NCI-H2227 (cell line): ENCODE measurements at regions not wholly inside any gene's neighbourhood (a gene's known extent, or its start where the extent isn't known, plus 50 kb on each side); places are given as distances from the start of the nearest gene placed in this dataset.
"Not testable (repeated sequence)": the region's sequence is repeated elsewhere in the genome, so short reads cannot be mapped to it uniquely, and the experiment has no call there.

ENCODE experiments used
- DNase-seq: peaks from one replicate; lab custom pipeline; 2025; ENCODE audit not compliant: unreplicated experiment; lab: John Stamatoyannopoulos, UW

DNA sequence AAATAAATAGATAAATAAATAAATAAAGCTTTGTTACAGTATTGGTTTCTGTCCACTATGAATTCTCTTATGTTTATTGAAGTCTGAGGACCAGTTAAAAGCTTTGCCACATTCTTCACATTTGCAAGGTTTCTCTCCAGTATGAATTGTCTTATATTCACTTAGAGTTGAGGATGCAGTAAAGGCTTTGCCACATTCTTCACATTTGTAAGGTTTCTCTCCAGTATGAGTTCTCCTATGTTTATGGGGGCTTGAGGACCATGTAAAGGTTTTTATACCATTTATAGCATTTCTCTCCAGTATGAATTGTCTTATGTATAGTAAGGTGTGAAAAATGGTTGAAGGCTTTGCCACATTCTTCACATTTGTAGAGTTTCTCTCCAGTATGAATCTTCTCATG is 168.3 kb downstream of the ZNF737 start:
- no peak for DNase-seq

DNA sequence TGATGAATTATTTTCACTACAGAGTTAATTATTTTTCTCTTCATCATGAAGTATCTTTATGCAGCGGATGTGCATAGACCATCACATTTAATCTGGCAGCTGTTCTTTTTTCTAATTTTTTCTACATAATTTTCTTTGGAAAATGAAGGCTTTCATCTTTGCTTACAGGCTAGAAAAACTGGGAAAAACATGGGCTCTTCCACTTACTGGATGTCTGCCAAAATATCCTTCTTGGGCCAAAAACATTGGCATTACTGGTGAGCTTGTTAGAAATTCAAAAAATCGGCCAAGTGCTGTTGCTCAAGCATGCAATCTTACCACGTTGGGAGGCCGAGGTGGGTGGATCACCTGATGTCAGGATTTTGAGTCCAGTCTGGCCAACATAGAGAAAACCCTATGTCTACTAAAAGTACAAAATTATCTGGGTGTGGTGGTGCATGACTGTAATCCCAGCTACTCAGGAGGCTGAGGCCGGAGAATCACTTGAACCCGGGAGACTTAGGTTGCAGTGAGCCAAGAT is 176.8 kb downstream of the ZNF737 start:
- no peak for DNase-seq

- no peak for DNase-seq
Observed at GRCh38 chr19:20385061-20385460, 180.5 kb downstream of the ZNF737 start.

GRCh38 chr19:20371911-20372310 is 193.7 kb downstream of the ZNF737 start:
- no peak for DNase-seq

- not testable (repeated sequence) for DNase-seq
Observed at GRCh38 chr19:20371304-20371703, 194.3 kb downstream of the ZNF737 start.

GRCh38 chr19:20367811-20368294 is 197.7 kb downstream of the ZNF737 start:
- peak; percentile 23 for DNase-seq

DNA sequence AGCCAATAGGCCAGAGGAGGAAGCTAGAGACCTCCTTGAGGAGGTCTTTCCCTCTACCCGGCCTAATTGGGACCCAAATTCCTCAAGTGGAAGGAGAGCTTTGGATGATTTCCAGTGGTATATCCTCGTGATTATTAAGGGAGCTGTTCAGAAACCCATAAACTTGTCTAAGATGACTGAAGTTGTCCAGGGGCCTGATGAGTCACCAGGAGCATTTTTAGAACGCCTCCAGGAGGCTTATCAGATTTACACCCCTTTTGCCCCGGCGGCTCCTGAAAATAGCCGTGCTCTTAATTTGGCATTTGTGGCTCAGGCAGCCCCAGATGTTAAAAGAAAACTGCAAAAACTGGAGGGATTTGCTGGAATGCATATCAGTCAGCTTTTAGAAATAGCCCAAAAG is 198.1 kb downstream of the ZNF486 start:
- DNase-seq: no peak

DNA sequence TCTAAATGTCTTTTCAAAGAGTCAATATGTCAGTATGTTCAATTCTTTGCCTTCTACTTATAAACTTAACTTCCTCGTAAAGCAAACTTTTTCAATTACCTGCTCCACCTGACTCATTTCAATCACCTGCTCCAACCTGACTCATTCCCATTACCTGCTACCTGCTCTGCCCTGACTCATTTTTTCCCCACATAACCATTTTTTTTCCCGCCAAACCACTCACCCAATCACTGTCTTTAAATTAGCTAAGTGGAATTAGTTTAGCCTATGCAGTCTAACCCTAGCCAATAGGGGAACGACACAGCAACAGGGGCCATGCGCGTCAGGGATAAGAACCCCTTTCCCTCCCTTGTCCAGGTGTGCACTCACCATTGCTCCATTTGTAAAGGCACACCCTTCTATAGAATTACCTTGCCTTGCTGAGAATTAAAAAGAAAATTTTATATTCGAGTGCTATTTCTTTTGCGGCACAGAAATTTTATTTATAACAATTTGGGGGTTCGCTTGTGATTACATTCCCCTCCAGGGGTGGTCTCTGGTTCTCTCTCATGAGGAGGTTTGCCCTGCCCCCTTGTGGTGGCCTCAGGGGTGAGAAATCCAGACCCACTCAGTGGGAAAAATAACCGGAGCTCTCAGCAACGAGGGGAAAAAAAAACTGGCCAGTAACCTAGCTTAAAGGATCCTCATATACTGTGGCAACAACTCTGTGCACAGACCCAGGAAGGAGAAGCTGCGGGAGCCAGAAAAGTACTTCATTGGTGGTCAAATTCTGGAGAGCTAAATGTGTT is 193.1 kb downstream of the ZNF486 start:
- no peak for DNase-seq

DNA sequence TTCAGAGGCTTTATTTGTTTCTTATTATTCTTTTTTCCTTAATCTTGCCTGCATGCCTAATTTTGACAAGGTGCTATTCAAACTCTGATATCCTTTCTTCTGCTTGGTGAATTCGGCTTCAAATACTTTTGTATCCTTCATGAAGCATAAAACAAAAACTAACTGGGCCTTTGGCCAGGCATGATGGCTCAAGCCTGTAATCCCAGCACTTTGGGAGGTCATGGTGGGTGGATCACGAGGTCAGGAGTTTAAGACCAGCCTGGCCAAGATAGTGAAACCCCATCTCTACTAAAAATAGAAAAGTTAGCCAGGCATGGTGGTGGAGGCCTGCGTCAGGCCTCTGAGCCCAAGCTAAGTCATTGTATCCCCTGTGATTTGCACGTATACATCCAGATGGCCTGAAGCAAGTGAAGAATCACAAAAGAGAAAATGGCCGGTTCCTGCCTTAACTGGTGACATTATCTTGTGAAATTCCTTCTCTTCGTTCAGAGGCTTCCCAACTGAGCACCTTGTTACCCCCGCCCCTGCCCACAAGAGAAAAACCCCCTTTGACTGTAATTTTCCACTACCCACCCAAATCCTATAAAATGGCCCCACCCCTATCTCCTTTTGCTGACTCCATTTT is 191.9 kb downstream of the ZNF486 start:
- not testable (repeated sequence) for DNase-seq

- no peak for DNase-seq
Observed at GRCh38 chr19:20357921-20358320, 190.9 kb downstream of the ZNF486 start.

- no peak for DNase-seq
Observed at GRCh38 chr19:20351244-20351643, 184.2 kb downstream of the ZNF486 start.

DNA sequence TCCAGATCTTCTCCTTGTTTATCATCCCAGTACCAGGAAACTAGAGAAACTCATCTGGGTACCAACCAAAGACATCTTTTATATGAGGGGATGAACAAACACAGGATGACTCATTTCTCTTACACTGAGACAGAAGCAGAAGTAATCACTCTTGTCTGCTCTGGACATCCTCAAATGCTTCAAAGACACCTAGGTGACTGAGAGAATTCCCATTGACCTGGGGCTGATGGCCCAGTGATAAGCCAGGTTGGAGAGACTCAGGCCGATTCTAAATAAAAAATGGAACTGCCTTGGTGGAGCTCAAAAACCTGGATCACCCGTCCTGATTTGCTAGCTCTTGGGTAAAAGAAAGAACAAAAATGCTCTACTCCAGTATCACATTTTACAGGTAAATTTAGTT is 182.2 kb downstream of the ZNF486 start:
- DNase-seq: no peak

DNA sequence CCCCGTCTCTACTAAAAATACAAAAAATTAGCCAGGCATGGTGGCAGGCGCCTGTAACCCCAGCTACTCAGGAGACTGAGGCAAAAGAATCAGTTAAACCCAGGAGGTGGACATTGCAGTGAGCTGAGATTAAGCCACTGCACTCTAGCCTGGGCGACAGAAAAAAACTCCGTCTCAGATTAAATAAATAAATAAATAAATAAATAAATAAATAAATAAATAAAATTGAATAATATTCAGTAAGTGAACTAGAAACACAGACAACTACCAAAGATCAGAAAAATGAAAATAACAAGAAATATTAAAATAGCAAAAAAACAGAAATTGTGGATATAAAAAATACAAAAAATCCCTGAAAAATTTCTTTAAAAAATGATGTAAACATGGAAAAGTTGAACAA is 172.4 kb downstream of the ZNF486 start:
- no peak for DNase-seq

GRCh38 chr19:20334760-20335159 is 167.7 kb downstream of the ZNF486 start:
- DNase-seq: no peak

- no peak for DNase-seq
Observed at GRCh38 chr19:20333508-20333907, 166.5 kb downstream of the ZNF486 start.

DNA sequence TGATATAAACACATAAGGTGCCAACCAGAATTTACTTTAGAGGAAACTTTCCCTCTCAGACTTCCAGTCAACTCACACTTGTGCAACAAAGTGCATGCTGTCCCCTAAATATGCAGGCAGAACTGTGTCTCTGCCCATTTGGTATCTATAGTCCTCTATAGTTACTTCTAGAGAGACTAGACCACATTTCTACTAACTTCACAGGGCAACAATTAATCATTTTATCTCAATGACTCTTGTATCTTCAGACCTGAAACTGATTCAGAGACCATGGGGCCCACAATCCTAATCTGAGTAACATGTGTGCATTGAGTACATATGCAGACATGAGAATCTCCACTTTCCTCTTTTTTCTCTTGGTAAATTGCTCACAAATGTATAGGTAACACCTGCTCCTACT is 158.1 kb downstream of the ZNF486 start:
- DNase-seq: no peak

DNA sequence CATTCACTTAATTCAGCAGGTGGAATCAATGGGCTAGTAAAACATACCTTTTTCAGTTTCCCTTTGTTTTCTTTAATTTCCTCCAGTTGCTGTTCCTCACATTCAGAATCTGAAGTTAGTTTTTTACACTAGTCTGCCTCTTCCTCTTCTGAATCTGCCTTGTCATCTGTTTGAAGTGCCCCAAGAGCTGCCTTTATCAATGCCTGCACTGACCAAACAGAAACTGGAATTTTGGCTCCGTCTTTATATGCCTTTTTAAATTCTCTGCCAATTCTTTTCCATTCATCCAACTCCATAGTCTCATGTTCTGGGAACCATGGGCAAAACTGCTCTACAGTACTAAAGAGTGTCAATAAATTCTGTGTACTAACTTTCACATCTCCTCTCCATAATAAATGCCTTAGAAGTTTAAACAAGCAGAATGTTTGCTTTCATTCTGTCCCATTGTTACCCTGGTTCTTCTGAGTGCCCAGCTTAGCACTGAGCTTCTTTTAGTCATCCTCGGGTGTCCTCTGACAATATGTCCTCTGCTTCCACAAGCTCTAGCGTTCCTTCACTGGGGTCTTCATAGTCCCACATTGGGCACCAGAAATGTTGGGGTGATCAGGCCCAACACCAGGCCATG is 154.2 kb downstream of the ZNF486 start:
- no peak for DNase-seq

GRCh38 chr19:20320191-20320590 is 153.2 kb downstream of the ZNF486 start:
- DNase-seq: no peak

DNA sequence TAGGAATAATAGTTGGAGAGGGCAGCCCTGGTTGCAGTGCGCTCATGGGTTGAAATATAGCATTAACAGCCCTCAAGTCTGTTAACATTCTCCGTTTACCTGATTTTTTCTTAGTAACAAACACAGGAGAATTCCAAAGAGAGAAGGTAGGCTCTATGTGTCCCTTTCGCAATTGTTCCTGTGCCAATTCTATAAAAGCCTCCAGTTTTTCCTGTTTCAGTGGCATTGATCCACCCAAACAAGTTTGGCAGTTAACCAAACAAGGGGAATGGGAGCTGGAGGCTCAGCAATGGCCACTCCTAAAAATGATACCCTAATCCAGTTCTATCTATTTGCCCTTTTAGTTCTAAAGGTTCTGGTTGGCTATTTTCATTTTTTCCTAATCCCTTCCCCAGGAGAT is 151.6 kb downstream of the ZNF486 start:
- no peak for DNase-seq

DNA sequence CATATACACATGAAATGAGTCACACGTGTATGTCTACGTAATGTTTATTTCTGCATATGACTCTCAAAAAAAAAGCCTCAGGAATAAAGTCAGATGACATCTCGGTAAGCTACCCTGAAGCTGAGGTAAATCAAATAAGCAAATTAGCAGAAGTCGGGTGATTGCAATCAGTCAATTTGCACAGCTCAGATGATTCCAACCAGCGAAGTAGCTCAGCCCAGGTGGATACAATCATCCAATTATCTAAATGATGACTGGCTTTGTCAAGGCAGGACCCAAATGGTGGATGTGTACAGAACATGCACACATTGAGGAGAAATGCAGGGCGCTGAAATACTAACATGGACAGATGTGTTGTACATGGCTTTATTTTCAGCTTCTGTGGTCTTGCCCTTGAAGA is 148.5 kb downstream of the ZNF486 start:
- no peak for DNase-seq

- DNase-seq: no peak
Observed at GRCh38 chr19:20313894-20314293, 146.9 kb downstream of the ZNF486 start.

GRCh38 chr19:20307127-20307526 is 140.1 kb downstream of the ZNF486 start:
- no peak for DNase-seq
